ENCODE measurements at regions not wholly inside any gene's neighbourhood (a gene's known extent, or its start where the extent isn't known, plus 50 kb on each side); places are given as distances from the start of the nearest gene placed in this dataset.

DNA sequence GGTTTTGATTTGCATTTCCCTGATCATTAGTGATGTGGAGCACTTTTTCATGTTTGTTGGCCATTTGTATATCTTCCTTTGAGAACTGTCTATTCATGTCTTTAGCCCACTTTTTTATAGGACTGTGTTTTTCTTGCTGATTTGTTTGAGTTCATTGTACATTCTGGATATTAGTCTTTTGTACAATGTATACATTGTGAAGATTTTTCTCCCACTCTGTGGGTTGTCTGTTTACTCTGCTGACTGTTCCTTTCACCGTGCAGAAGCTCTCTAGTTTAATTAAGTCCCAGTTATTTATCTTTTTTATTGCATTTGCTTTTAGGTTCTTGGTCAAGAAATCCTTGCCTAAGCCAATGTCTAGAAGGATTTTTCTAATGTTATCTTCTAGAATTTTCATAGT, 91.1 kb upstream of the ATP11B start:
- no peak overlapping the region for H3K4me2 ChIP-seq (ENCODE audit: low read length)
- no peaks in the 10 kb centered on the region for H3K9me2 ChIP-seq (ENCODE audit: insufficient read depth, low read length)
- no peak overlapping the region for H2AFZ ChIP-seq (ENCODE audit: low read length)
- H3K4me3 ChIP-seq (ENCODE audit: low read depth, low read length, poor library complexity, severe bottlenecking): no peak overlapping the region
- no peaks in the 10 kb centered on the region for H3K9me3 ChIP-seq (ENCODE audit: low read length)
- TF ChIP-seq, protein P1, sequence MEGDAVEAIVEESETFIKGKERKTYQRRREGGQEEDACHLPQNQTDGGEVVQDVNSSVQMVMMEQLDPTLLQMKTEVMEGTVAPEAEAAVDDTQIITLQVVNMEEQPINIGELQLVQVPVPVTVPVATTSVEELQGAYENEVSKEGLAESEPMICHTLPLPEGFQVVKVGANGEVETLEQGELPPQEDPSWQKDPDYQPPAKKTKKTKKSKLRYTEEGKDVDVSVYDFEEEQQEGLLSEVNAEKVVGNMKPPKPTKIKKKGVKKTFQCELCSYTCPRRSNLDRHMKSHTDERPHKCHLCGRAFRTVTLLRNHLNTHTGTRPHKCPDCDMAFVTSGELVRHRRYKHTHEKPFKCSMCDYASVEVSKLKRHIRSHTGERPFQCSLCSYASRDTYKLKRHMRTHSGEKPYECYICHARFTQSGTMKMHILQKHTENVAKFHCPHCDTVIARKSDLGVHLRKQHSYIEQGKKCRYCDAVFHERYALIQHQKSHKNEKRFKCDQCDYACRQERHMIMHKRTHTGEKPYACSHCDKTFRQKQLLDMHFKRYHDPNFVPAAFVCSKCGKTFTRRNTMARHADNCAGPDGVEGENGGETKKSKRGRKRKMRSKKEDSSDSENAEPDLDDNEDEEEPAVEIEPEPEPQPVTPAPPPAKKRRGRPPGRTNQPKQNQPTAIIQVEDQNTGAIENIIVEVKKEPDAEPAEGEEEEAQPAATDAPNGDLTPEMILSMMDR (conservative IDR thresholded peaks at IDR 0.05; ENCODE audit: low read length): no peak
- no peak for TF ChIP-seq EZH2phosphoT487 (IDR thresholded peaks at IDR 0.05; ENCODE audit: borderline replicate concordance, low read depth, low read length)
- CTCF ChIA-PET (ENCODE audit: unreplicated experiment): no interaction called here
- H3K27ac ChIP-seq (ENCODE audit: low read depth, low read length, poor library complexity, severe bottlenecking): no peak overlapping the region
- no peaks in the 10 kb centered on the region for H3K79me2 ChIP-seq (ENCODE audit: insufficient read depth, low read depth, low read length)
- POLR2A ChIA-PET: interaction anchor here (0.6 kb wide), 1 partner anchor 209 kb away, joined by 3 read pairs; no protein-coding TSS in a partner anchor
- DNase-seq (ENCODE audit: low spot score): no peak
- BruUV-seq (replicated peaks): no TSS peak
- intact Hi-C loops (cut with micrococcal nuclease; ENCODE audit: unreplicated experiment): no loop called here
- H3K4me1 ChIP-seq (ENCODE audit: insufficient read depth, low read length, poor library complexity, severe bottlenecking): no peaks in the 10 kb centered on the region
- H4K20me1 ChIP-seq (ENCODE audit: insufficient read depth, low read length): no peaks in the 10 kb centered on the region
- H3K36me3 ChIP-seq (ENCODE audit: insufficient read depth, low read length): no peaks in the 10 kb centered on the region

DNA sequence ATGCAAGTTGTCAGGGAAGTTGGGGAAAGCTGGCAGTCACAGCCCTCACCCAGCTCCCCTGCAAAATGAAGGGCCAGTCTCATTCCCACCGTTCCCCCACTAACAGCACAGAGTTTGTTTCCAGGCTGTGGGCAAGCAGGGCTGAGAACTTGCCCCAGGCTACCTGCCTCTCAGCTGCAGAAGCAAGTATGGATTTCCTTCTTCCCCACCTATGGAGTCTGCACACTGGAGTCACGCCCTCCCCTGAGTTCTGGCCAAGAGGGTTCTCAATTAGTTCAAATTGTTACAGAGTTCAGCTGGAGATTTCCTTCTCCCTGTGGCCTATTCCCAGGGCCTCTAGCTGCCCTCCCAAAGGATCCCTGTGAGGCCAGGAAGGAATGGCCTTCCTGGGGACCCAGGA, 90.1 kb upstream of the ATP11B start:
- no TSS peak for BruUV-seq (replicated peaks)
- no peak overlapping the region for H2AFZ ChIP-seq (ENCODE audit: low read length)

DNA sequence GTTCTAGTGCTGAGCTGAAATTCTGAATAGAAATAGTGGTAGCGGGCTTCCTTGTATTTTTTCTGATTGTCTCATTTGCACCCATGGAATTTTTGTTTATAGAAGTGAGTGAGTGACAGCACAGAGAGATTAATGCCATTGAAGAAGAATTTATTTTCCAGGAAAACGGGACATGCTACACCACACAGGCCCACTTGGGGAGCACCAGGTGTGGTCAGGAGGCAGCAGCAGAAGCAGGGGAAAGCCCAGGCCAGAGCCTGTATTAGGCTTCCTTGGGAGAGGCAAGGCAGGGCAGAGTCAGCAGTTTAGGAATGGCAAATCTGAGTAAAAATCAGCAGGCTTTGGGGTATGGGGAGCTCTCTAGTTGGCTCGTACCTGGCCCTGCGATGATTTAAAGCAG, 88.4 kb upstream of the ATP11B start:
- Histone ChIP-seq H3K27ac (ENCODE audit: low read depth, low read length, poor library complexity, severe bottlenecking) (no peak overlapping the region), H3K4me2 (ENCODE audit: low read length) (no peak overlapping the region), H4K20me1 (ENCODE audit: insufficient read depth, low read length) (no peaks in the 10 kb centered on the region), H3K4me3 (ENCODE audit: low read depth, low read length, poor library complexity, severe bottlenecking) (no peak overlapping the region), H3K4me1 (ENCODE audit: insufficient read depth, low read length, poor library complexity, severe bottlenecking) (no peaks in the 10 kb centered on the region), H3K36me3 (ENCODE audit: insufficient read depth, low read length) (no peaks in the 10 kb centered on the region), H3K9me3 (ENCODE audit: low read length) (no peaks in the 10 kb centered on the region), H3K79me2 (ENCODE audit: insufficient read depth, low read depth, low read length) (no peaks in the 10 kb centered on the region), H3K9me2 (ENCODE audit: insufficient read depth, low read length) (no peaks in the 10 kb centered on the region), H2AFZ (ENCODE audit: low read length) (no peak overlapping the region)
- intact Hi-C loops (cut with micrococcal nuclease; ENCODE audit: unreplicated experiment): no loop called here
- TF ChIP-seq, protein P1 (conservative IDR thresholded peaks at IDR 0.05; ENCODE audit: low read length): no peak
- no peak for TF ChIP-seq EZH2phosphoT487 (IDR thresholded peaks at IDR 0.05; ENCODE audit: borderline replicate concordance, low read depth, low read length)
- no peak for DNase-seq (ENCODE audit: low spot score)
- CTCF ChIA-PET (ENCODE audit: unreplicated experiment): no interaction called here
- POLR2A ChIA-PET: interaction anchor here (0.6 kb wide), 1 partner anchor 1800 kb away, joined by 3 read pairs; no protein-coding TSS in a partner anchor
- BruUV-seq (replicated peaks): no TSS peak

More for the DNA sequence above, 90.1 kb upstream of the ATP11B start:
- Histone ChIP-seq H3K4me2 (ENCODE audit: low read length) (no peak overlapping the region), H3K4me3 (ENCODE audit: low read depth, low read length, poor library complexity, severe bottlenecking) (no peak overlapping the region), H3K79me2 (ENCODE audit: insufficient read depth, low read depth, low read length) (no peaks in the 10 kb centered on the region), H3K9me3 (ENCODE audit: low read length) (no peaks in the 10 kb centered on the region), H4K20me1 (ENCODE audit: insufficient read depth, low read length) (no peaks in the 10 kb centered on the region), H3K4me1 (ENCODE audit: insufficient read depth, low read length, poor library complexity, severe bottlenecking) (no peaks in the 10 kb centered on the region), H3K36me3 (ENCODE audit: insufficient read depth, low read length) (no peaks in the 10 kb centered on the region), H3K27ac (ENCODE audit: low read depth, low read length, poor library complexity, severe bottlenecking) (no peak overlapping the region), H3K9me2 (ENCODE audit: insufficient read depth, low read length) (no peaks in the 10 kb centered on the region)
- TF ChIP-seq EZH2phosphoT487 (IDR thresholded peaks at IDR 0.05; ENCODE audit: borderline replicate concordance, low read depth, low read length): no peak
- TF ChIP-seq, protein P1 (conservative IDR thresholded peaks at IDR 0.05; ENCODE audit: low read length): no peak
- intact Hi-C loops (cut with micrococcal nuclease; ENCODE audit: unreplicated experiment): no loop called here
- DNase-seq (ENCODE audit: low spot score): no peak
- ChIA-PET CTCF (ENCODE audit: unreplicated experiment) (no interaction called here), POLR2A (interaction anchor here (0.5 to 2.2 kb wide), 5 partner anchors 9 to 1691 kb away, joined by 3 to 10 read pairs (median 3); no protein-coding TSS in a partner anchor)
